ENCODE measurements at regions not wholly inside any gene's neighbourhood (a gene's known extent, or its start where the extent isn't known, plus 50 kb on each side); places are given as distances from the start of the nearest gene placed in this dataset.

GRCh38 chr18:46295416-46295815 lies 191.2 kb downstream of the HAUS1 start:
- H3K4me3 Mint-ChIP-seq (ENCODE audit: unreplicated experiment) = no peak overlapping the region
- no peaks in the 10 kb centered on the region for H3K9me3 Mint-ChIP-seq (ENCODE audit: unreplicated experiment)
- no peaks in the 10 kb centered on the region for H3K36me3 Mint-ChIP-seq (ENCODE audit: low read depth, unreplicated experiment)
- no peaks in the 10 kb centered on the region for H4K20me1 ChIP-seq (ENCODE audit: insufficient read depth, low read length)
- no peaks in the 10 kb centered on the region for H3K27me3 ChIP-seq (ENCODE audit: insufficient read depth, low read length)
- no peak overlapping the region for H3K4me2 ChIP-seq (ENCODE audit: low read length)
- no peak overlapping the region for H3K4me3 ChIP-seq (ENCODE audit: insufficient read depth, low read depth, low read length)
- no peak overlapping the region for H3K27ac Mint-ChIP-seq (ENCODE audit: unreplicated experiment)
- H3K4me1 ChIP-seq (ENCODE audit: insufficient read depth, low read length) = no peaks in the 10 kb centered on the region
- TF ChIP-seq EZH2 (IDR thresholded peaks at IDR 0.05; ENCODE audit: insufficient read depth, low read length) = no peak
- TF ChIP-seq CTCF (IDR thresholded peaks at IDR 0.05; ENCODE audit: insufficient read depth, low read depth, low read length) = no peak
- H3K27me3 Mint-ChIP-seq (ENCODE audit: low read depth, unreplicated experiment) = peaks cover 10% of the 10 kb centered on the region
- no peak for DNase-seq (ENCODE audit: low read depth)
- H3K9me3 ChIP-seq (ENCODE audit: insufficient read depth, low read depth, low read length) = no peaks in the 10 kb centered on the region
- FAIRE-seq = no peak
- no peaks in the 10 kb centered on the region for H3K79me2 ChIP-seq (ENCODE audit: insufficient read depth, low read length)
- H3K9ac ChIP-seq (ENCODE audit: low read length) = no peak overlapping the region
- no peaks in the 10 kb centered on the region for H3K36me3 ChIP-seq (ENCODE audit: insufficient read depth, low read length)
- no peak overlapping the region for H2AFZ ChIP-seq (ENCODE audit: low read depth, low read length)
- H3K4me1 Mint-ChIP-seq (ENCODE audit: low read depth, unreplicated experiment) = peaks cover 6% of the 10 kb centered on the region
- H3K27ac ChIP-seq (ENCODE audit: low read depth, low read length) = no peak overlapping the region

DNA sequence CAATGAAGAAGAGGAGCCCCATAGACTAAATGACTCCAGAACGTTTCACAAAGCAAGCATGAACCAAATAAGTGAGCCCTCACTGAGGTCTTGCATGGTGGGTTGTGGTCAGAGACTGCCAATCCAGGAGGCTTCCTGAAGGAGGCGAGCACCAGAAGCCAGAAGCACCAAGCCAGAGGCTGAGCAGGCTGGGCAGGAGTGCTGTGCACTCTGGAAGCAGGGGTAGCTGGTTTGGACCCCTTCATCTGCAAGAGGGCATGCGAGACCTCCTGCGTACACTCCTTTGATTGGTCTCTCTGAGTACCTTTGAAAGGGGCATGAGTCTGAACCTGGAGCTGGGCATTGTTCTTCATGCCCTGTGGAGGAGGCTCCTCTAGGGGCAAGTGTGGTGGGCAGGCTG lies 192.5 kb downstream of the HAUS1 start:
- Histone ChIP-seq H4K20me1 (ENCODE audit: insufficient read depth, low read length) (no peaks in the 10 kb centered on the region), H3K9ac (ENCODE audit: low read length) (no peak overlapping the region), H3K27ac (ENCODE audit: low read depth, low read length) (no peak overlapping the region), H3K9me3 (ENCODE audit: insufficient read depth, low read depth, low read length) (no peaks in the 10 kb centered on the region), H2AFZ (ENCODE audit: low read depth, low read length) (no peak overlapping the region), H3K79me2 (ENCODE audit: insufficient read depth, low read length) (no peaks in the 10 kb centered on the region), H3K4me2 (ENCODE audit: low read length) (no peak overlapping the region), H3K36me3 (ENCODE audit: insufficient read depth, low read length) (no peaks in the 10 kb centered on the region), H3K4me3 (ENCODE audit: insufficient read depth, low read depth, low read length) (no peak overlapping the region), H3K27me3 (ENCODE audit: insufficient read depth, low read length) (no peaks in the 10 kb centered on the region), H3K4me1 (ENCODE audit: insufficient read depth, low read length) (no peaks in the 10 kb centered on the region)
- Mint-ChIP-seq H3K4me1 (ENCODE audit: low read depth, unreplicated experiment) (peaks cover 6% of the 10 kb centered on the region), H3K36me3 (ENCODE audit: low read depth, unreplicated experiment) (no peaks in the 10 kb centered on the region), H3K4me3 (ENCODE audit: unreplicated experiment) (no peak overlapping the region), H3K9me3 (ENCODE audit: unreplicated experiment) (peaks cover 2% of the 10 kb centered on the region), H3K27me3 (ENCODE audit: low read depth, unreplicated experiment) (peaks cover 19% of the 10 kb centered on the region), H3K27ac (ENCODE audit: unreplicated experiment) (no peak overlapping the region)
- FAIRE-seq (no peak), DNase-seq (ENCODE audit: low read depth) (no peak)
- TF ChIP-seq EZH2 (IDR thresholded peaks at IDR 0.05; ENCODE audit: insufficient read depth, low read length) (no peak), CTCF (IDR thresholded peaks at IDR 0.05; ENCODE audit: insufficient read depth, low read depth, low read length) (no peak)

- FAIRE-seq = no peak
- TF ChIP-seq CTCF (IDR thresholded peaks at IDR 0.05; ENCODE audit: insufficient read depth, low read depth, low read length) = no peak
- TF ChIP-seq EZH2 (IDR thresholded peaks at IDR 0.05; ENCODE audit: insufficient read depth, low read length) = no peak
Measured at GRCh38 chr18:46297124-46297523, 192.9 kb downstream of the HAUS1 start.

More at GRCh38 chr18:46297124-46297523, 192.9 kb downstream of the HAUS1 start:
- no peak overlapping the region for H3K27ac ChIP-seq (ENCODE audit: low read depth, low read length)
- H3K9me3 Mint-ChIP-seq (ENCODE audit: unreplicated experiment) = peaks cover 2% of the 10 kb centered on the region
- H3K4me1 Mint-ChIP-seq (ENCODE audit: low read depth, unreplicated experiment) = peaks cover 6% of the 10 kb centered on the region
- H3K79me2 ChIP-seq (ENCODE audit: insufficient read depth, low read length) = no peaks in the 10 kb centered on the region
- H3K36me3 Mint-ChIP-seq (ENCODE audit: low read depth, unreplicated experiment) = no peaks in the 10 kb centered on the region
- H3K27ac Mint-ChIP-seq (ENCODE audit: unreplicated experiment) = no peak overlapping the region
- H3K4me1 ChIP-seq (ENCODE audit: insufficient read depth, low read length) = no peaks in the 10 kb centered on the region
- no peak overlapping the region for H3K4me3 Mint-ChIP-seq (ENCODE audit: unreplicated experiment)
- peaks cover 4% of the 10 kb centered on the region for H3K27me3 ChIP-seq (ENCODE audit: insufficient read depth, low read length)
- no peak for DNase-seq (ENCODE audit: low read depth)
- H3K27me3 Mint-ChIP-seq (ENCODE audit: low read depth, unreplicated experiment) = peaks cover 22% of the 10 kb centered on the region
- H3K4me3 ChIP-seq (ENCODE audit: insufficient read depth, low read depth, low read length) = no peak overlapping the region
- H3K9me3 ChIP-seq (ENCODE audit: insufficient read depth, low read depth, low read length) = no peaks in the 10 kb centered on the region
- H2AFZ ChIP-seq (ENCODE audit: low read depth, low read length) = no peak overlapping the region
- no peaks in the 10 kb centered on the region for H4K20me1 ChIP-seq (ENCODE audit: insufficient read depth, low read length)
- H3K4me2 ChIP-seq (ENCODE audit: low read length) = no peak overlapping the region
- no peak overlapping the region for H3K9ac ChIP-seq (ENCODE audit: low read length)
- no peaks in the 10 kb centered on the region for H3K36me3 ChIP-seq (ENCODE audit: insufficient read depth, low read length)

Data from astrocyte (in vitro differentiated cells and primary cell).